HepG2 (cell line): ENCODE measurements at regions not wholly inside any gene's neighbourhood (a gene's known extent, or its start where the extent isn't known, plus 50 kb on each side); places are given as distances from the start of the nearest gene placed in this dataset.
A peak's percentile ranks its signal among the peaks of the same experiment; 100 is the strongest.

Experiments
- ATAC-seq: fragments of 200-7000 bp; cut with Tn5 transposase; 3 replicates; pipeline ENCODE4 v1.9.1; 2020; ENCODE audit warnings: mild to moderate bottlenecking, moderate library complexity
- BruUV-seq: library from RNA; stranded (reverse); fragments of 400-500 nt; replicated peaks from 2 replicates; lab custom pipeline; 2021; lab: Mats Ljungman, UMichigan
- CTCF ChIA-PET: fragments of 300-600 bp; formaldehyde crosslinking; extraction: SDS; loops from one replicate; lab custom pipeline; 2021; ENCODE audit warnings: low total read pairs, inconsistent platforms, low intra/inter-chr PET ratio; lab: Yijun Ruan, JAX
- POLR2A ChIA-PET: fragments of 350-600 bp; sonication (Branson Sonifier 250); formaldehyde crosslinking; loops from one replicate; lab custom pipeline; 2020; ENCODE audit warnings: antibody characterized with exemption, inconsistent platforms; lab: Yijun Ruan, JAX
- DNase-seq: peaks from one replicate; pipeline ENCODE4 v3.0.0-alpha.2; 2015; ENCODE audit warnings: low spot score
- FAIRE-seq: peaks from 3 replicates; lab custom pipeline; 2011; peaks lifted over from hg19 to GRCh38; lab: Jason Lieb, UNC
- H2AFZ ChIP-seq: one replicate; pipeline ENCODE4 v1.6.1; 2011; ENCODE audit warnings: low read length, inconsistent platforms
- H3K27ac ChIP-seq: fragments of 300-600 bp; 3 replicates; pipeline ENCODE4 v1.8.0; 2011; ENCODE audit warnings: mixed run types, mild to moderate bottlenecking, mixed read lengths, low read length, inconsistent platforms; ENCODE audit not compliant: insufficient read depth; ENCODE audit errors: extremely low read length
- H3K27me3 ChIP-seq, 2 experiments: fragments of 200-600 bp in 1 of 2; 2 replicates in 1 of 2; 3 replicates in 1 of 2; pipeline versions ENCODE4 v1.6.0 to v1.8.0; 2011; ENCODE audit warnings: low read length in 2 of 2, mild to moderate bottlenecking in 2 of 2, moderate library complexity in 2 of 2, inconsistent platforms in 1 of 2; ENCODE audit not compliant: insufficient read depth in 2 of 2, control insufficient read depth in 1 of 2
- H3K36me3 ChIP-seq, 2 experiments: fragments of 200-600 bp in 1 of 2; replicated peaks in 1 of 2; 2 replicates in 1 of 2; 3 replicates in 1 of 2; pipeline versions ENCODE4 v1.5.1 to v1.8.0; 2011; ENCODE audit warnings: low read length in 2 of 2, inconsistent platforms in 1 of 2; ENCODE audit not compliant: insufficient read depth in 2 of 2, control insufficient read depth in 1 of 2
- H3K4me1 ChIP-seq: 2 replicates; pipeline ENCODE4 v1.5.1; 2012; ENCODE audit warnings: low read length, inconsistent platforms; ENCODE audit not compliant: insufficient read depth
- H3K4me2 ChIP-seq: 2 replicates; pipeline ENCODE4 v1.6.0; 2011; ENCODE audit warnings: low read depth, low read length, inconsistent platforms
- H3K4me3 ChIP-seq, 3 experiments: fragments of 200-600 bp in 1 of 3; sonication (generic), shearing (Covaris generic) in 1 of 3; replicated peaks in 1 of 3; 2 replicates each; pipeline ENCODE4 v1.5.1; 2011 to 2016; ENCODE audit warnings: low read length in 3 of 3, inconsistent platforms in 2 of 3, low read depth in 2 of 3, mild to moderate bottlenecking in 2 of 3, control low read depth in 1 of 3, mixed read lengths in 1 of 3; ENCODE audit not compliant: insufficient read depth in 1 of 3
- H3K79me2 ChIP-seq: one replicate; pipeline ENCODE4 v1.6.1; 2011; ENCODE audit warnings: low read length, inconsistent platforms; ENCODE audit not compliant: insufficient read depth
- H3K9ac ChIP-seq: 2 replicates; pipeline ENCODE4 v1.6.0; 2011; ENCODE audit warnings: mild to moderate bottlenecking, low read depth, low read length, inconsistent platforms; ENCODE audit not compliant: insufficient read depth
- H3K9me3 ChIP-seq: 2 replicates; pipeline ENCODE4 v1.5.1; 2012; ENCODE audit warnings: mild to moderate bottlenecking, low read length
- H4K20me1 ChIP-seq: 2 replicates; pipeline ENCODE4 v1.6.0; 2011; ENCODE audit warnings: inconsistent platforms, mild to moderate bottlenecking, low read length, moderate library complexity; ENCODE audit not compliant: insufficient read depth
- CEBPG ChIP-seq: IDR thresholded peaks from 2 replicates; pipeline ENCODE4 v1.6.1; 2016
- RARA ChIP-seq: IDR thresholded peaks from 2 replicates; pipeline ENCODE4 v1.6.1; 2016; ENCODE audit warnings: missing genetic modification reagents, missing compliant biosample characterization
- RARG ChIP-seq: sonication (generic); formaldehyde crosslinking; IDR thresholded peaks from 2 replicates; pipeline ENCODE4 v1.4.0; 2020; ENCODE audit warnings: low read depth, mild to moderate bottlenecking, missing genetic modification reagents
- RFX3 ChIP-seq: IDR thresholded peaks from 2 replicates; pipeline ENCODE4 v1.6.1; 2016; ENCODE audit warnings: missing biosample characterization, missing genetic modification reagents
- SAP130 ChIP-seq: IDR thresholded peaks from 2 replicates; pipeline ENCODE4 v1.6.1; 2016; ENCODE audit warnings: low read depth
- SNRNP70 ChIP-seq: fragments of 200-400 bp; formaldehyde crosslinking; IDR thresholded peaks from 2 replicates; pipeline ENCODE4 v1.6.1; 2017; ENCODE audit warnings: mild to moderate bottlenecking, low read depth, low read length, moderate library complexity
- SOX5 ChIP-seq: IDR thresholded peaks from 2 replicates; pipeline ENCODE4 v1.6.1; 2016; ENCODE audit warnings: borderline replicate concordance
- ZNF160 ChIP-seq: sonication (generic); formaldehyde crosslinking; IDR thresholded peaks from 2 replicates; pipeline ENCODE4 v1.8.0; 2022; ENCODE audit warnings: mild to moderate bottlenecking, inconsistent platforms, missing genetic modification reagents
- ZNF24 ChIP-seq: fragments of 450-650 bp; IDR thresholded peaks from 2 replicates; pipeline ENCODE4 v1.6.1; 2017; ENCODE audit warnings: antibody characterized with exemption, mild to moderate bottlenecking
- ZNF724P ChIP-seq: sonication (generic); formaldehyde crosslinking; IDR thresholded peaks from 2 replicates; pipeline ENCODE4 v1.8.0; 2022; ENCODE audit warnings: missing genetic modification reagents, borderline replicate concordance
- WGBS: methylation state at CpG from one replicate; pipeline ENCODE4 v1.1.6; 2017; ENCODE audit warnings: low lambda C conversion rate; 5-methylcytosine and 5-hydroxymethylcytosine counted together
- in situ Hi-C: cut with HindIII; loops from 2 replicates; pipeline ENCODE4 v1.10.0; 2017; ENCODE audit warnings: low pct_unique_long_range_greater_than_20kb; ENCODE audit not compliant: extremely low pct_ligation_motif_present
- intact Hi-C: fragments of 100-400 bp; cut with micrococcal nuclease; formaldehyde crosslinking; loops from one replicate; pipeline ENCODE4 v1.10.0; 2022; ENCODE audit not compliant: unreplicated experiment
- TF ChIP-seq, protein P1 (sequence below): sonication (generic); formaldehyde crosslinking; IDR thresholded peaks from 2 replicates; pipeline ENCODE4 v1.5.0; 2020; ENCODE audit warnings: mild to moderate bottlenecking, missing genetic modification reagents
- TF ChIP-seq, protein P2 (sequence below): IDR thresholded peaks from 2 replicates; pipeline ENCODE4 v1.6.1; 2016; ENCODE audit warnings: mild to moderate bottlenecking, missing biosample characterization, missing genetic modification reagents
- TF ChIP-seq, protein P3 (sequence below): sonication (generic); formaldehyde crosslinking; IDR thresholded peaks from 2 replicates; pipeline ENCODE4 v1.5.0; 2020; ENCODE audit warnings: mild to moderate bottlenecking, missing genetic modification reagents
- TF ChIP-seq, protein P4 (sequence below): sonication (generic); formaldehyde crosslinking; IDR thresholded peaks from 2 replicates; pipeline ENCODE4; 2020; ENCODE audit warnings: missing genetic modification reagents, mild to moderate bottlenecking, borderline replicate concordance
- TF ChIP-seq, protein P5 (sequence below): sonication (generic); formaldehyde crosslinking; IDR thresholded peaks from 2 replicates; pipeline ENCODE4 v1.4.0; 2020; ENCODE audit warnings: missing genetic modification reagents

DNA sequence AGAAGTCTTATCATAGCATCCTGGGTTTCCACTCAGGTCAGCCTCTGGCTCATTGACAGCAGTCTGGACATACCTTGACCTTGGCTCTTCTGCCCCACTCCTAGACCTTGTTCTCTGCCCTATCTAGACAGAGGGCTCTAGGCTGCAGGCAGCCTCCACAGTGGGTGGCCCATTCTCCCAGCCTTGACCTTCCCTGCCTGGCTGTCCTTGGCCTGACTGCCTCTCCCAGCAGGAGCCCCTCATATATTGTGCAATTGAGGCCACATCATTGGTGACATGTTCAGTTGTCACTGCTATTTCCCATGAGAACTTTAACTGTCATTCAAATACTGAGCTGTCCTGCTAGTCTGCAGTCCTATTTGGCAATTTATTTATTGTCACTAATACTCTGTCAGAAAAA is 503.4 kb downstream of the PLXNA4 start (continued):
- TF ChIP-seq, protein P1, sequence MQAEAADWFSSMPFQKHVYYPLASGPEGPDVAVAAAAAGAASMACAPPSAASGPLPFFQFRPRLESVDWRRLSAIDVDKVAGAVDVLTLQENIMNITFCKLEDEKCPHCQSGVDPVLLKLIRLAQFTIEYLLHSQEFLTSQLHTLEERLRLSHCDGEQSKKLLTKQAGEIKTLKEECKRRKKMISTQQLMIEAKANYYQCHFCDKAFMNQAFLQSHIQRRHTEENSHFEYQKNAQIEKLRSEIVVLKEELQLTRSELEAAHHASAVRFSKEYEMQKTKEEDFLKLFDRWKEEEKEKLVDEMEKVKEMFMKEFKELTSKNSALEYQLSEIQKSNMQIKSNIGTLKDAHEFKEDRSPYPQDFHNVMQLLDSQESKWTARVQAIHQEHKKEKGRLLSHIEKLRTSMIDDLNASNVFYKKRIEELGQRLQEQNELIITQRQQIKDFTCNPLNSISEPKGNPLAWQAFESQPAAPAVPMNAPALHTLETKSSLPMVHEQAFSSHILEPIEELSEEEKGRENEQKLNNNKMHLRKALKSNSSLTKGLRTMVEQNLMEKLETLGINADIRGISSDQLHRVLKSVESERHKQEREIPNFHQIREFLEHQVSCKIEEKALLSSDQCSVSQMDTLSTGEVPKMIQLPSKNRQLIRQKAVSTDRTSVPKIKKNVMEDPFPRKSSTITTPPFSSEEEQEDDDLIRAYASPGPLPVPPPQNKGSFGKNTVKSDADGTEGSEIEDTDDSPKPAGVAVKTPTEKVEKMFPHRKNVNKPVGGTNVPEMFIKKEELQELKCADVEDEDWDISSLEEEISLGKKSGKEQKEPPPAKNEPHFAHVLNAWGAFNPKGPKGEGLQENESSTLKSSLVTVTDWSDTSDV (CRISPR knock-in tag): no peak
- peak; percentile 41 for TF ChIP-seq CEBPG
- TF ChIP-seq, protein P2, sequence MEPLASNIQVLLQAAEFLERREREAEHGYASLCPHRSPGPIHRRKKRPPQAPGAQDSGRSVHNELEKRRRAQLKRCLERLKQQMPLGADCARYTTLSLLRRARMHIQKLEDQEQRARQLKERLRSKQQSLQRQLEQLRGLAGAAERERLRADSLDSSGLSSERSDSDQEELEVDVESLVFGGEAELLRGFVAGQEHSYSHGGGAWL (CRISPR knock-in tag): no peak
- TF ChIP-seq, protein P3, sequence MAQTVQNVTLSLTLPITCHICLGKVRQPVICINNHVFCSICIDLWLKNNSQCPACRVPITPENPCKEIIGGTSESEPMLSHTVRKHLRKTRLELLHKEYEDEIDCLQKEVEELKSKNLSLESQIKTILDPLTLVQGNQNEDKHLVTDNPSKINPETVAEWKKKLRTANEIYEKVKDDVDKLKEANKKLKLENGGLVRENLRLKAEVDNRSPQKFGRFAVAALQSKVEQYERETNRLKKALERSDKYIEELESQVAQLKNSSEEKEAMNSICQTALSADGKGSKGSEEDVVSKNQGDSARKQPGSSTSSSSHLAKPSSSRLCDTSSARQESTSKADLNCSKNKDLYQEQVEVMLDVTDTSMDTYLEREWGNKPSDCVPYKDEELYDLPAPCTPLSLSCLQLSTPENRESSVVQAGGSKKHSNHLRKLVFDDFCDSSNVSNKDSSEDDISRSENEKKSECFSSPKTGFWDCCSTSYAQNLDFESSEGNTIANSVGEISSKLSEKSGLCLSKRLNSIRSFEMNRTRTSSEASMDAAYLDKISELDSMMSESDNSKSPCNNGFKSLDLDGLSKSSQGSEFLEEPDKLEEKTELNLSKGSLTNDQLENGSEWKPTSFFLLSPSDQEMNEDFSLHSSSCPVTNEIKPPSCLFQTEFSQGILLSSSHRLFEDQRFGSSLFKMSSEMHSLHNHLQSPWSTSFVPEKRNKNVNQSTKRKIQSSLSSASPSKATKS: no peak
- no peak for TF ChIP-seq RARG (CRISPR knock-in tag)
- no peak for TF ChIP-seq ZNF24
- TF ChIP-seq RARA (CRISPR knock-in tag): 0 out of 2 replicates have a peak, but pooled peaks have one; percentile 27

DNA sequence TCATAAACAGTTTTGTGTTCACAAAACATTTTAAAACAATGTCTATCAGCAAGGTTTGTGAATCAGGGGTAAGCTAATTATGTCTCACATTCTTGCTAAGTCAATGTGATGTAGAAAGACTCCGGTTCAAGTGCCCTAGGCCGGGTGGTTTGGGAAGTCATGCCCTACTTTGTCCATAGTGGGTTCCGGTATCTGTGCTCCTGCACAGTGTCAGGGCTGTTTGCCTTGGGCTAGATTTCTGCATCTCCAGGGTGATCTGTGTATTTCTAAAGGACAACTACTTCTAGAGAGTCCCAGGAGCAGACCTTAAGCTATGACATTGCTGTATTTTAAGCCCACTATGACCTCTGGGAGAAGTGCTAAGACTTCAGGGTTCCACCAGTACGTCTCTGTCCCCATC is 504.1 kb downstream of the PLXNA4 start:
- Histone ChIP-seq H3K27me3 (peaks cover 0 to 33% of the 10 kb centered on the region in 2 experiments; a peak in 3 of 5 replicates), H3K4me1 (no peaks in the 10 kb centered on the region), H3K36me3 (no peaks in the 10 kb centered on the region), H4K20me1 (no peaks in the 10 kb centered on the region), H3K4me3 (no peak overlapping the region), H3K79me2 (no peaks in the 10 kb centered on the region), H3K27ac (no peak overlapping the region), H3K4me2 (no peak overlapping the region), H3K9ac (no peak overlapping the region), H3K9me3 (no peaks in the 10 kb centered on the region), H2AFZ (no peak overlapping the region)
- no peak for ATAC-seq
- in situ Hi-C loops: loop anchor here (25.0 kb wide), 1 partner anchor 385 kb away; no protein-coding TSS in a partner anchor
- ChIA-PET CTCF (no interaction called here), POLR2A (no interaction called here)
- FAIRE-seq: no peak
- intact Hi-C loops: no loop called here
- BruUV-seq: no TSS peak
- WGBS: 0% methylated on average over 3 of the region's 4 CpGs
- no peak for DNase-seq
- TF ChIP-seq ZNF160 (no peak), SOX5 (CRISPR knock-in tag) (no peak), RFX3 (CRISPR knock-in tag) (no peak), SNRNP70 (no peak), ZNF724P (no peak), SAP130 (CRISPR knock-in tag) (no peak)
- TF ChIP-seq, protein P4, sequence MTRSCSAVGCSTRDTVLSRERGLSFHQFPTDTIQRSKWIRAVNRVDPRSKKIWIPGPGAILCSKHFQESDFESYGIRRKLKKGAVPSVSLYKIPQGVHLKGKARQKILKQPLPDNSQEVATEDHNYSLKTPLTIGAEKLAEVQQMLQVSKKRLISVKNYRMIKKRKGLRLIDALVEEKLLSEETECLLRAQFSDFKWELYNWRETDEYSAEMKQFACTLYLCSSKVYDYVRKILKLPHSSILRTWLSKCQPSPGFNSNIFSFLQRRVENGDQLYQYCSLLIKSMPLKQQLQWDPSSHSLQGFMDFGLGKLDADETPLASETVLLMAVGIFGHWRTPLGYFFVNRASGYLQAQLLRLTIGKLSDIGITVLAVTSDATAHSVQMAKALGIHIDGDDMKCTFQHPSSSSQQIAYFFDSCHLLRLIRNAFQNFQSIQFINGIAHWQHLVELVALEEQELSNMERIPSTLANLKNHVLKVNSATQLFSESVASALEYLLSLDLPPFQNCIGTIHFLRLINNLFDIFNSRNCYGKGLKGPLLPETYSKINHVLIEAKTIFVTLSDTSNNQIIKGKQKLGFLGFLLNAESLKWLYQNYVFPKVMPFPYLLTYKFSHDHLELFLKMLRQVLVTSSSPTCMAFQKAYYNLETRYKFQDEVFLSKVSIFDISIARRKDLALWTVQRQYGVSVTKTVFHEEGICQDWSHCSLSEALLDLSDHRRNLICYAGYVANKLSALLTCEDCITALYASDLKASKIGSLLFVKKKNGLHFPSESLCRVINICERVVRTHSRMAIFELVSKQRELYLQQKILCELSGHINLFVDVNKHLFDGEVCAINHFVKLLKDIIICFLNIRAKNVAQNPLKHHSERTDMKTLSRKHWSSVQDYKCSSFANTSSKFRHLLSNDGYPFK (CRISPR knock-in tag): no peak
- TF ChIP-seq, protein P5, sequence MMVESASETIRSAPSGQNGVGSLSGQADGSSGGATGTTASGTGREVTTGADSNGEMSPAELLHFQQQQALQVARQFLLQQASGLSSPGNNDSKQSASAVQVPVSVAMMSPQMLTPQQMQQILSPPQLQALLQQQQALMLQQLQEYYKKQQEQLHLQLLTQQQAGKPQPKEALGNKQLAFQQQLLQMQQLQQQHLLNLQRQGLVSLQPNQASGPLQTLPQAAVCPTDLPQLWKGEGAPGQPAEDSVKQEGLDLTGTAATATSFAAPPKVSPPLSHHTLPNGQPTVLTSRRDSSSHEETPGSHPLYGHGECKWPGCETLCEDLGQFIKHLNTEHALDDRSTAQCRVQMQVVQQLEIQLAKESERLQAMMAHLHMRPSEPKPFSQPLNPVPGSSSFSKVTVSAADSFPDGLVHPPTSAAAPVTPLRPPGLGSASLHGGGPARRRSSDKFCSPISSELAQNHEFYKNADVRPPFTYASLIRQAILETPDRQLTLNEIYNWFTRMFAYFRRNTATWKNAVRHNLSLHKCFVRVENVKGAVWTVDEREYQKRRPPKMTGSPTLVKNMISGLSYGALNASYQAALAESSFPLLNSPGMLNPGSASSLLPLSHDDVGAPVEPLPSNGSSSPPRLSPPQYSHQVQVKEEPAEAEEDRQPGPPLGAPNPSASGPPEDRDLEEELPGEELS (CRISPR knock-in tag): no peak
